ENCODE measurements at regions not wholly inside any gene's neighbourhood (a gene's known extent, or its start where the extent isn't known, plus 50 kb on each side); places are given as distances from the start of the nearest gene placed in this dataset.
"Not testable (repeated sequence)": the region's sequence is repeated elsewhere in the genome, so short reads cannot be mapped to it uniquely, and the experiment has no call there.

GRCh38 chr11:64428693-64429092 lies 69.7 kb downstream of the RPS6KA4 start:
- no peak for DNase-seq (ENCODE audit: low read depth)

DNA sequence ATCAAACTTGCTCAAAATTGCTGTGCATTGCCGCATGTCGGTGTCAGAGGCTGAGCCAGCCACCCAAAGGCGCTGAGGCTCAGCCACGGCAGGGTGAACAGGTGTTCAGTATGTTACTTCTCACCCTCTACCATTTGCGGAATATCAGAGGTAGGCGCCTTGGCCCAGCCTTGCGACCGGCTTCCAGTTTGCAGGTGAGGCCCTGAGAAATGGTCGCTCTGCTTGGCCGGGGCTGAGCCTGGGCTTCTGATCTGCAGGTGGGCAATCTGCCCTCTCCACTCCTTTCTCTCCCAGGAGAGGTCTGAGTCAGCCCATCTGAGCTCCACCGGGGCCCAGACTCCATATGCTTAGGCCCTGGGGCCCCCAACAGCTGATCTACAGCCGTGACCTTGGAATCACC lies 71.0 kb downstream of the RPS6KA4 start:
- DNase-seq (ENCODE audit: low read depth): no peak

GRCh38 chr11:64430645-64431044 lies 71.7 kb downstream of the RPS6KA4 start:
- no peak for DNase-seq (ENCODE audit: low read depth)

- no peak for DNase-seq (ENCODE audit: low read depth)
These were observed 77.0 kb downstream of the RPS6KA4 start for GRCh38 chr11:64436000-64436399.

DNA sequence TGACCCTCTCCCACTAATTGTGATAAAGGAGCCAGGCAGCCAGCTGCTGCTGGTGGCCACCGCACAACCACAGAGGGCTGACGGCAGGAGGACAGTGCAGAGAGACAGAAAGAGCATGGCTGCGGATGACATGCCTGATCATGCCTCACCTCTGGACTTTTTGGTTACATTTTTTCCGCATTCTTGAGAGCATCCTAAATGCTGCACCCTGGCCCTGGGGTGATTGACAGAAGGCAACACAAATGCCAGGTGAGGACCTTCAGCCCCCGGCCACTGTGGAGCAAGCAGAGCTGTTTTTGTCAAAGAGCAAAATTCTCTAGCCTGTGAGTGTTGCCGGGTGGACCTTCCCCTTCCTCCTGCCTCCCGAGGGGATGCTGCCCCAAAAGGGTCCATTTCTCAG lies 78.5 kb downstream of the RPS6KA4 start:
- DNase-seq (ENCODE audit: low read depth): no peak

GRCh38 chr11:64438986-64439771 lies 80.2 kb downstream of the RPS6KA4 start:
- no peak for DNase-seq (ENCODE audit: low read depth)

- not testable (repeated sequence) for DNase-seq (ENCODE audit: low read depth)
These were observed 81.0 kb downstream of the RPS6KA4 start for GRCh38 chr11:64439772-64440491.

DNA sequence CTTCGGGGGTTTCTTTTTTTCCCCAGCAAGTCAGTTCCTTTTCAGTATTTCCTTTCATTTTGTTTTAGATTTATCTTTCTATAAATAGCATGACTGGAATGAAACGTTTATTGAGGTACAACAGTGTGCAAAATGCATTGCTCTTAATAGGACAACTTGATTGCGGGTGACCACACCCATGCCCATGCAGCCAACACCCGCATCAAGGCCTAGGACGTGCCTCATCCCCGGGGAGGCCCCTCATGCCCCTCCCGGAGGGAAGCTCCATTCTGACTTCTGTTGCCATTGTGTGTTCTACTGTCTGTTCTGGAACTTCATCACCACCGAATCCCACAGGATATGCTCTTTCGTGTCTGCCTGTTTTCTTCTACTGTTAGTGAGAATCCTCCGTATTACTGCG lies 82.2 kb downstream of the RPS6KA4 start:
- DNase-seq (ENCODE audit: low read depth): no peak

- DNase-seq (ENCODE audit: low read depth): no peak
These were observed 84.0 kb downstream of the RPS6KA4 start for GRCh38 chr11:64443001-64443400.

GRCh38 chr11:64444838-64445441 lies 86.0 kb downstream of the RPS6KA4 start:
- DNase-seq (ENCODE audit: low read depth): no peak

DNA sequence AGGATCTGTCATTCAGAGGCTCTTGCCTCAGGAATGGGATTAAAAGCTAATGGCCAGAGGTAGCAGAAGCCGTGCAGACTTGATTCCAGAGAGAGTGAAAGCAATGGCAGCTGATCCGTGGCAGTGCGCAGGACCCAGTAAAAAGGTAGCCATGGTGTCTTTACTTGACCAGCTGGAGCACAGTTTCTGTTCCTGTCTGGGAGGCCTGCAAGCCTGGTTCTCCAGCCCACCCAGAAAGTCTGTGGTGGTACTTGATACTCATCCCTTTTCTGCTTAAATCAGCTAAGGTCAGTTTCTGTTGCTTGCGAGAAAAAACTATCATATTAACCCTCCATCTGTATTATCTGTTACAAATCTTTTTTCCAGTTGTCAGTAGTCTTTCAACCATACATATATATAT lies 86.7 kb downstream of the RPS6KA4 start:
- DNase-seq (ENCODE audit: low read depth): no peak

DNA sequence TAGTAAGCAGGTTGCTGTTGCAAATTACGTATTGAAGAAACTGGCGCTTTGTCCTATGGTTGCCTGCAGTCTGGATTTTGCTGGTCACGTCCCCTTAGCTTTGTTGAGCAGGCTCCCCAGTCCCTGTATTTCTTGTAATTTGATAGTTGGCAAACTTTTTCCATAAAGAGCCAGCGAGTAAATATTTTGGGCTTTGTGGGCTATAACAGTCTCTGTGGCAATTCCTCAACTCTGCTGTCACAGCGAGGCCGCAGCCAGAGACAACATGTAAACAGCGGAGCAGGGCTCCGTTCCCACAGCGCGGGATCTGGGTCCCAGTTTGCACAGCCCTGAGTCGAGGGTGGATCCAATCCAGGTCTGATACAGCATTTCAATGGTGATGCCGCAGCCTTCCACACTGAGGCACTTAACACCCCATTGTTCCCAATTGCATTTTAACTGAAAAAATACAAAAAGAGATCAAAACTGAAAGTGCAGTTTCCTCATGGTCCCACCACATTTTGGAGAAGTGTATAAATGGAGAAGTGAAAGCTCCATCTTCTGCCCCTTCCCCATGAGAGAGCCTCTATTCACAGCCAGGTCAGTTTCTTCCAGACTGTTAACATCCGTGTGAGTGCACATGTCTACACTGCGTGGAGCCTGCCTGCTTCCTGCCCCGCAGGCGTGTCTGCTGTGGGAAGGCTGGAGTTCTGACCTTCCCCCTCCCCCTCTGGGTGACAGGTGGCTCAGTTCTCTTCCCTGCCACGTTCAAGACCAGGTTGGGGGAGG lies 89.1 kb downstream of the RPS6KA4 start:
- DNase-seq (ENCODE audit: low read depth): no peak

DNA sequence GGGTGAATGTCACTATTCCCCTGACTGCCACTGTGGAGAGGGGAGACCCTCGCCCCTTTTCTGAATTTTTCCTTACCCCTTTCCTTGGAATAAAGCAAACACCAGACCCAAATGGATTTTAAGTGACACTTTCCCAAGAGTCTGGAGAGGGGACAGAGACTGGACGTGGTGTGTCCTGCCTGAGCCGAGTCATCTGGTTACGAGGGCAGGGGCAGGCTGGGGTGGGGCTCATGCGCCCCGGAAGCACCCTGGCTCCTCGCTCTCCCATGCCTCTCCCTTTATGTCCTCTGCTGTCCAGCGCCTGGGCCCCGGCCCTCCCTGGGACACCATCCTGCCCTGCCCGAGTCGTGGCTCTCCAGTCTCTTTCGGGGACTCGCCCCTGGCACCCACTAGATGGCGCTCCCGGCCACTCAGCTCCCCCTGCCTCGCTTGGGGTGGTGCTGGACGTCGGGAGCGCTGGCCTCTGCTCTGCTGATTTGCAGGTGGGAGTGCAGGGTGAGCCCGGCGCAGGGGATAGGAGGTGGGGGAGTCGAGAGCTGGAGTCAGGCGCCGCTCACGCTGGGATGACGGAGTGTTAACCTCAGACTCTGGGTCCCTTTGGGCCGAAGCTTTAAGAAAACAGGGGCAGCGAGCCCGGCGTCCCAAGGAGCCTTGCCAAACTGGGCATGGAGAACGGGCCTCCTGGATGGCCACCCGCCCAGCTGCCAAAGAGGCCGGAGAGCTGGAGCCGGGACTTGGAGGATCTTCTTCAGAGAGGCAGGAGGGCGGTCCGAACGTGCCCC lies 89.8 kb downstream of the RPS6KA4 start:
- peak; percentile 22 for DNase-seq (ENCODE audit: low read depth)

DNA sequence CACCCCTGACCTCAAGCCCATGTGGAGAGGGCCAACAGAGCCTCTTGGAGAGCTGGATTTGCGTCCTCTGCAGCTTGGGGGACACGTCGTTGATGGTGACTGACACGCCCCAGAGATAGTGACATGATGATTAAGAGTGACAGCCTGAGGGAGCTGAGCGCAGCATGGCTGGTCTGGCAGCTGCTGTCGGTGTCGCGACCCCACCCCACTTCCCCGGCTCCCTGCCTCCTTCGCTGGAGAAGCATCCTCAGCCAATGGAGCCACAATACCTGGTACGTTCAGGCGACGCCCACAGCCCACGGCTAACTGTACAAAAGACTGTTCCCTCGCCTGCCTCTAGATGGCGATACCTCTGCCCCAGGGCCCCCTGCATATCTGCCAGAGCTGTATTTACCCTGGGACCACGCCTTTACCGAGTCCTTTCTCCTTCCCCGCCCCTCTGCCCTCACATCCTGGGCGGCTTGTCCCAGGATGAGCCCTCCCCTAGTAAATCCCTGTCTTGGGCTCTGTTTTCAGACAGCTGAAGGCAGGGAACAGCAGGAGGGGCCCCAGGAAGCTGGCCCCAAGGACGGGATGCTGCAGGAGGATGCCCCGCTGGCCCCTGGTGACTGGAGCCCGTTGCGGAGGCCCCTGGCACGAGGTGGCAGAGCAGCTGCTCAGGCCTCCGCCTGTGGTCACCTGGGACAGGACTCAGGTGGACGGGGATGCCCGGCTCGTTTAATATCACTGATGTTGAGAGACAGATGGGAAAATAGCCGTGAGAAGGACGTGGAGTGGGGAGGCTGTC lies 90.6 kb downstream of the RPS6KA4 start:
- peak; percentile 29 for DNase-seq (ENCODE audit: low read depth)

DNA sequence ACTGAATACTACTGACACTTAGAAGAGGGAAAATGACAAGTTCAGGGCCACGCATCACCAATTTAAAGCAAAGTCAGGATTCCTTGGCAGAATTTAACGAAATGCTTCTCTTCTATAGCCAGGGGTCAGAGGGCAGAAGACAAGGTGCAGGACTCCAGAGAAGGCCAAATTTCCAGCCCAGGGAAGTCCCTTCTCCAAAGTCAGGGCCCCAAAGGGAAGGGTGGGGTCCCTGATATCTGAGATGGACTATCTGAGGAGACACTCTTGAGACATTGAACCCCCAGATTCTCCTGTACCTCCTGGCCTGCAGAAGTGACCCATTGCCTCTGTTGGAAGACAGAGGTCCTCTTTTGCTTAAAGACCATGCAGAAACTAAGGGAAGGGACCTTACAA lies 91.2 kb downstream of the RPS6KA4 start:
- no peak for DNase-seq (ENCODE audit: low read depth)

- no peak for DNase-seq (ENCODE audit: low read depth)
These were observed 92.9 kb downstream of the RPS6KA4 start for GRCh38 chr11:64451856-64452255.

- DNase-seq (ENCODE audit: low read depth): no peak
These were observed 94.5 kb downstream of the RPS6KA4 start for GRCh38 chr11:64453466-64453865.

DNA sequence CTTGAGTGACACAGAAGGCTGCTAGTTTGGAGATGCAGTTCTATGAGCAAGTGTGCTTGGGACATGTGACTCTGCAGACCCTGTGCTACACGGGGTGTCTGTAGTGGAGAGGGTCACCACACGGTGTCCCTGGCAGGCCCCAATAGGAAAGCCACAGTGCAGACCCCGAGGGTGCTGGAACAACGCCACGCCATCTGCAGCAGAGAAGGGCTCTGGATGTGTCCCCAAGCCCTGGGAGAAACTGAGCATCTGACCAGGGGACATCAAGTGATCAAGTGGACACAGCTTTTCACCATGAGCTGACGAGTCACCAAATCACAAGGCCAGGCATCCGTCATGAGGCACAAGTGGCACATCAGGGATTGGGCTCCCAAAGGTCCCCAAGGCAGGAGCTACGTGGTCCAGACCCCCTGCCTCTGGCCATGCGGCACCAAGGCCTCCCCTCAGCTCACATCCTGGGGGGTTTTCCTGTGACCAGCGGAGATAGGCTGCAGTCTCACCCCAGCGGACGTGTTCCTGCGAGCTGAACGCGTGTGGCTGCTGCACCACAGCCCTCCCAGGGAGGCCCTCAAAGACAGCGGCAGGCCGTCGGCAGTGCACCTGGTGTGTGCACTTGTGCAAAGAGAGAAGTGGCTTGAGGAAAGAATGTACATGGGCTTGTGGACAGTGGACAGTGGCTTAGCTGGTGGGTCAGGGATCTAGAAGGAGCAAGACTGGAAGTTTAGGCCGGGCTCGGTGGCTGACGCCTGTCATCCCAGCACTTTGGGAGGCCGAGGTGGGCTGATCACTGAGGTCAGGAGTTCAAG lies 96.7 kb downstream of the RPS6KA4 start:
- no peak for DNase-seq (ENCODE audit: low read depth)

DNA sequence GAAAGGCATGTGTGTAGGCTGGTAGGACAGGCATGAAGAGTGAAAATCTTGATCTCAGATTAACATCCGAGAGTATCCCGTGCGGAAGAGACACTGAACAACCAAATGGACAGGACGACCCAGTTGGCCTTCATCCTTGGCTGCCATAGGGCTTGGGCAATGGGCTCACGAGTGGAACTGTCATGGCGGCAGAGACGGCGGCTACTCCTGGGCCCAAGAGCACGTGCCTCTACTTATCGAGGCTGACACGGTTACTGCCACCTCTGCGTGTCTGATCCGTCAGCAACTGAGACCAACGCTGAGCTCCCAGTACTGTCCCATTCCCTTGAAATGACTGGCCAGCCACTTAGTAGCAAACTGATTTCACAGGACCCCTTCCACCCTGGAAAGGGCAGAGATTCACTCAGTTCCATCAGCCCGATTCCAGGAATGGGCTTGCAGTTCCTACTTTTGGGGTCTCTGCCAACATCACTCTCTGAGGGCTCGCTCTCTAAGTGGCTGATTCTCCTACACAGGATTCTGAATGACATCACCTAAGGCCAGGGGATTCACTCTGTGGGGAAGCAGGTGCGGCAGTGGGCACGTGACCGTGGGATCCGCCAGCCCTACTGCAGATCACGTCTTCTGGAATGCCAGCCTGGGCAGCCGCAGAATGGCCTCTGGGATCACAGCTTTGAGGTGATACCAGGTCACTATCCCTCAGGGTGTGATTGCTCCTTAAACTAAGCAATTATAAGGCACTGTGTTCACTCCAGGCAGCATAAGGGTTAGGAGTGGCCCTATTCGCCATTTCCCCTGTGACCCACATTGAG lies 97.8 kb downstream of the RPS6KA4 start:
- no peak for DNase-seq (ENCODE audit: low read depth)
